NCI-H187 (cell line): ENCODE measurements at regions not wholly inside any gene's neighbourhood (a gene's known extent, or its start where the extent isn't known, plus 50 kb on each side); places are given as distances from the start of the nearest gene placed in this dataset.
"Not testable (repeated sequence)": the region's sequence is repeated elsewhere in the genome, so short reads cannot be mapped to it uniquely, and the experiment has no call there.

ENCODE experiments used
- DNase-seq, 2 experiments: peaks; one replicate each; lab custom pipeline; 2025; lab: John Stamatoyannopoulos, UW

DNA sequence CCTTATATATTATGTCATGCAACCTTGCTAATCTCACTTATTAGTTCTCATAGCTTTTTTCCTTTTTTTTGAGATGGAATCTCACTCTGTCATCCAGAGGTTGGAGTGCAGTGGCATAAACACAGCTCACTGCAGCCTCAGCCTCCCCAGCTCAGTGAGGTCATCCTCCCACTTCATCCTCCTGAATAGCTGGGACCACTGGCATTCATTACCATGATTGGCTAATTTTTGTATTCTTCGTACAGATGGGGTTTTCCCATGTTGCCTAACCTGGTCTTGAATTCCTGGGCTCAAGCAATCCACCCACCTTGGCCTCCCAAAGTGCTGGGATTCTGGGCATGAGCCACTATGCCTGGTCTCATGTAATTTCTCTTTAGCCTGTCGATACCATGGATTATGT is 89.1 kb upstream of the TRIM24 start:
- DNase-seq = no peak

DNA sequence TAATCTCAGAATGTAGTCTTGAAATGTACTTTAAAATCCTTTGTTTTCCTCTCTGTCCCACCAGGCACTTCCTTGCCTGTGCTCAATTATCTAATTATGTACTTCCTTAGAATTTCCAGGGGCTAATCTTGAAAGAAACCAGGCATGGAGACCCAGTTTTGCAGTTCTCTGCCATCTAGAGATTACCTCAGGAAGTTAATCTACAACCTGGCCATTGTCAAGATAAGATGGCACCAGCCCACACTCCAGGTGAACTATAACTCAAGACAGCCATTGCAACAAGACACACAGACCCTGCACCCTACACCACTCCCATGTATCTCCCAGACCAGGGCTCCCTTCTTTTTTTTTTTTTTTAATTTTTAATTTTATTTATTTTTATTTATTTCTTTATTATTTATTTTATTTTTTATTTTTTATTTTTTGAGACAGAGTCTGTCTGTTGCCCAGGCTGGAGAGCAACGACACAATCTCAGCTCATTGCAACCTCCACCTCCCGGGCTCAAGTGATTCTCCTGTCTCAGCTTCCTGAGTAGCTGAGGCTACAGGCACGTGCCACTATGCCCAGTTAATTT is 85.9 kb upstream of the TRIM24 start:
- no peak for DNase-seq

DNA sequence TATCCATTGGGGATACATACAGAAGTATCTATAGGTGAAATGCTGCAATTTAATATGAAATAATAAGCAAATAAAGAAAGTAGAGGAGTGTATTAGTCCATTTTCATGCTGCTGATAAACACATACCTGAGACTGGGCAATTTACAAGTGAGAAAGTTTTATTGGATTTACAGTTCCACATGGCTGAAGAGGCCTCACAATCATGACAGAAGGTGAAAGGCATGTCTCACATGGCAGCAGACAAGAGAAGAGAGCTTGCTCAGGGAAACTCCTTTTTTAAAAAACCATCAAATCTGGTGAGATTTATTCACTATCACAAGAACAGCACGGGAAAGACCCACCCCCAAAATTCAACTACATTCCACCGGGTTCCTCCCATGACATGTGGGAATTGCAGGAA is 82.8 kb upstream of the TRIM24 start:
- DNase-seq = no peak

DNA sequence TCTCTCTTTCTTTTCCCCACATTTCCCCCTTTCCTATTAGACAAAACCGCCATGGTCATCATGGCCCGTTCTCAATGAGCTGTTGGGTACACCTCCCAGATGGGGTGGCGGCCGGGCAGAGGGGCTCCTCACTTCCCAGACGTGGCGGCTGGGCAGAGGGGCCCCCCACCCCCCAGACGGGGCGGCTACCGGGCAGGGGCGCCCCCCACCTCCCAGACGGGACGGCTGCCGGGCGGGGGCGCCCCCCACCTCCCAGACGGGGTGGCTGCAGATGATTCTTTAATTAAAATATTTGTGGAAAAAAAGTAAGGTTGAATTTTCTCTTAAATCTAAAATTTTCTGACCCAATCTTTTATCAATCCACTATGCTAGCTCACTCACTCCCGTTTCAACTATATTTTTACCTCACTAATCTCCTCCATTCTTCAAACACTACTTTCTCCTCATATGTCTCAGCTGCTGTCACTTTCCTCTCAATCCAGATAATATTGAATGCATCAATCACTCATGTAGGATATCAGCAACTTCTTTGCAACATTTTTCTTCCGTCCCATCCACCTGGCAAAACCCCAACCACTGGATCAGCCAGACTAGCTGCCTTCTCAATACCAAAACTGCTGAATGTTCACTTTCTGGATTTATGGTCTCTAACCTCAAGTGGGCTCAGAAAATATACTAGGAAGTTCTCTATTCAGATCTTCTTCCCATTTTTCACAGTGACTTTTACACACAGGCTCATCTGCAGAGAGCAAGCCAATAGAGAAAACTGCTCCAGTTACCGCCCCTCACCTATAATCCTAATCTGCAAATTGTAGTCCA is 81.1 kb upstream of the TRIM24 start:
- DNase-seq = no peak

DNA sequence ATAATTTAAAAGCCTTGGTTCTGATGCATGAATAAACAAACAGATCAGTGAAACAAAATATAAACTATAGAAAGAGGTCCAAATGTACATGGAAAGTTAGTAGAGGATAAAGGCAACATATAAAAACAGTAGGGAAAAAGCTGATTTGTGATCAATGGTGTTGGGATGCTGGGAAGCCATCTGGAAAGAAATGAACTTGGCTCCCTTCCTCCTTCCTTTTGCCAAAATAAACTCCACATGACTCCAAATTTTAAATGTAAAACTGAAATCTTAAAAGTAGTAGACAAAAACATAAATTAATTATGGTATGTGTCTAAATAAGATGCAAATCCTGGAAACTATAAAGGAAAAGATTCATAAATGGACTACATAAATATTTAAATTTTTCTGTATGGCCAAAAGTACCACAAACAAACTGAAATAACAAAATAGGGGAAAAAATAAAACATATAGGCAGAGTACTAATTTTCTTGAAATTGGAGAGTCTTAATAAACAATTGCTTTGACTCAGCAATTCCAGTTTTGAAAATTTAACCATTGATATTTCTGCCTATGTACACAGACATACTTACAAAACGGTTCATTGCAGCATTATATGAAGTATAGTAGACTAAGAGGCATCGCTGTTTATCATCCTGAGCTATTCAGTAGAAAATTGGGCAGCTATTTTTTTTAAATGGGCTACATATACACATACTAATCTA is 77.0 kb upstream of the TRIM24 start:
- no peak for DNase-seq

DNA sequence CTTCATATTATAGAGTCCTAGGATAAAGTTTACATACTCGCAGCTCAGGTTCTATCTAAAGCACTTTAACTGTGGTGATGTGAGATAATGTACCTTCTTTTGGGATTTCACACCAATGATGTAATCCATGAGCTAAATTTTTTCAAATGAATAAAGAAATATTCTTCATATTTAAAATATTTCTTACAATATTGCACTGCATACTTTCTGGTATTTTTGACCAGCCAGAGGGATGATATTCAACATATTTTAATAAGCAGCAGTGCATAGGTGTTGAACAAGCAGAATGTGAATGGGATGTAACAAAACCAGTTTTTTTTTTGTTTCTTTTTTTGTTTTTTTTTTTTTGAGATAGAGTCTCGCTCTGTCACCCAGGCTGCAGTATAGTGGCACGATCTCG is 73.2 kb upstream of the TRIM24 start:
- DNase-seq = no peak

DNA sequence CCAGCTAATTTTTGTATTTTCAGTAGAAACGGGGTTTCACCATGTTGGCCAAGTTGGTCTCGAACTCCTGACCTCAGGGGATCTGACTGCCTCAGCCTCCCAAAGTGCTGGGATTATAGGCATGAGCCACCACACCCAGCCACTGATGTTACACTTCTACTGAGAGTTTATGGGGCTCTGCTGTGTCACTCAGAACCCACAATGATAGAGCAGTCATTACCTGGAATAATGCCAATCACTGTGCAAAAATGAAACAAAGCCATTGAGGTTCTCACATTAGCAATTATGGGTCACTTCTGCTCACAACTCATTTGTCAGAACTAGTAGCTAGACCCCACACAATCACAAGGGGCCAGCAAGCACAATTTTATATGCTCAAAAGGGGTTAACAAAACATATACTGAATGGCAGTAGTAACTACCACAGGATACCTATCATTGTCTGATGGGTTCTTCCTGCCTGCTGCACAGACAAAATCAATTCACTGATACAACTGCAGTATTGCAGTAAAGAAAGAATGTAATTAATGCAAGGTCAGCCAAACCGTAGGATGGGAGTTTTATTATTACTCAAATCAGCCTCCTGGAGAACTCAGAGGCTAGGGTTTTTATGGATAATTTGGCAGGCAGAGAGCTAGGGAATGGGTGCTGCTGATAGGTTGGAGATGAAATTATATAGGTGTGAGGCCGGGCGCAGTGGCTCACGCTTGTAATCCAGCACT is 72.1 kb upstream of the TRIM24 start:
- no peak for DNase-seq

DNA sequence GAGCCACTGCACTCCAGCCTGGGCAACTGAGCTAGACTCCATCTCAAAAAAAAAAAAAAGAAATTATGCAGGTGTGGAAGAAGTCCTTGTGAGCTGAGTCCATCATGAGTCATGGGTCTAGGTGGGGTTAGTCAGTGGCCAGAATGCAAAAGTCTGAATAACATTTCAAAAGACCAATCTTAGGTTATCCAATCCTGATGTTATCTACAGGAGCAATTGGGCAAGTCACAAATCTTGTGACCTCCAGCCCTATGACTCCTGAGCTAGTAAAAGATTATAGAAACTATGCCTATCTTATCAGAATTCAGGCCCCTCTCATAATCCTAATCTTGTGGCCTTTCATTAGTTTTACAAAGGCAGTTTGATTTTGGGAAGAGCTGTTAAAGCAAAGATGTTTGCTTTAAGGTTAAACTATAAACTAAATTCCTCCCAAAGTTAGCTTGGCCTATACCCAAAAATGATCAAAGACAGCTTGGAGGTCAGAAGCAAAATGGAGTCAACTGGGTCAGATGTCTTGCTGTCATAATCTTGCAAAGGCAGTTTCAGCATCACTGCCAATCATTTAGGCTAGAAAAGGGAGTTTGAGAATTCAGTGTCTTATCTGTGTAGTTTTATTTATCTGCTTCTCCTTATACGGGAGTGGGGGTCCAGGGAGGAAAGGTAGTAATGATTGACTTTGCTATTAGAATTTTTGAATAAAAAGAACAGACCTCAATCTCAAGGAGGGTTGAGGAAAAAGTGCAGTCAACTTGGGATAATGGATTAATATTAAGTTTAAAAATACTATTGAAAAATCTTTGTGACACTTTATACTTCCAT is 71.2 kb upstream of the TRIM24 start:
- DNase-seq = no peak

DNA sequence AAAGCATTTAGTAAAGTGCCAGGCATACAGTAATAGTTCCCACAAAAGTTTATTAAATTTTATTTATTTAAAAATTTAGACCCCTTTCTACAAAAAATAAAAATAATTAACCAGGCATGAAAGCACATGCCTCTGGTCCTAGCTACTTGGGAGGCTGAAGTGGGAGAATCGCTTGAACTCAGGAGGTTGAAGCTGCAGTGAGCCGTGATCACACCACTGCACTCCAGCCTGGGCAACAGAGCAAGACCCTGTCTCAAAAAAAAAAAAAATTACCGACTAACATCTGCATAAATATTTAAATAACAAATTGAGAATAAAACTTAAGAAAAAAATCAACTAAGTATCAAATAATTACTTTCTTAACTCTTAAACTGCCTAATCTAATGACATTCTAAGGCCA is 64.3 kb upstream of the TRIM24 start:
- no peak for DNase-seq

DNA sequence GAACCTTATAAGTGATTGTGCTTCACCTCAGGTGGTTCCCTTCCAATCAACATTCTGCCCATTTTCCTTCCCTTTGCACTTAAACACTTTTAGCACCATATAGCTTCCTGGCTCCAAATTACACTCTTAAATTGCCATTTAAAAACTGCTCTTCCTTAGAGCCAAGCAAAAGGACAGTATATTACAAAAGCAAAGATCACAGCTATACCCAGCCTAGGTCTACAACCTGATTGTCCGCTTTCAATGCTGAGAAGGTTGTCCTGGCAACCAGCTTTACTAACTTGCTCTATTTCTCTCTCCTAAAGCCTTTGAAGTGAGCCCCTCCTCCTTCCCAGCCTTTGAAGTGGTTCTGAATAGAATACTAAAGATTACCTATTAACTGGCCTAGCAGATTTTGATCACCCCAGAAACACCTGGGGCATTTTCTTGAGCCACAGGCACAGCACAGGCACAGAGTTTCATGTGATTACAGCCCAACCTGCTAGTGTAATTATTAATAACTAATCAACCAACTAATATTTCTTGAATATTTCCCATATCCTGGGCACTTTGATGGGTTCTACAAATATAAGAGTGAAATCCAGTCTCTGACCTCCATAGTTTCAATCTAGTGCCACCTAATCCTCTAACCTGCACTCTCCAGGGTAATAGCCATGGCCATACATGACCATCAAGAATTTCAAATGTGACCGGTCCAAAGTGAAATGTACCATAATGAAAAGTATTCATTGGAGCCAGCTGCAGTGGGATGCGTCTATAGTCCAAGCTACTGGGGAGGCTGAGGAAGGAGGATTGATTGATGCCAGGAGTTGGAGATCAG is 63.6 kb upstream of the TRIM24 start:
- no peak for DNase-seq

DNA sequence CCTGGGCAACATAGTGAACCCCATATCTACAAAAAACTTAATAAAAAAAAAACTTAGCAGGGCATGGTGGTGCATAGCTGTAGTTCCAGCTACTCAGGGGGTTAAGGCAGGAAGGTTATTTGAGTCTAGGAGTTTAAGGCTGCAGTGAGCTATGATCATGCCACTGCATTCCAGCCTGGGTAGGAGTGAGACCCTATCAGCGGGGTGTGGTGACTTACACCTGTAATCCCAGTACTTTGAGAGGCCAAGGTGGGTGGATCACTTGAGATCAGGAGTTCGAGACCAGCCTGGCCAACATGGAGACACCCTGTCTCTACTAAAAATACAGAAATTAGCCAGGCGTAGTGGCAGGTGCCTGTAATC is 63.0 kb upstream of the TRIM24 start:
- DNase-seq = not testable (repeated sequence)

DNA sequence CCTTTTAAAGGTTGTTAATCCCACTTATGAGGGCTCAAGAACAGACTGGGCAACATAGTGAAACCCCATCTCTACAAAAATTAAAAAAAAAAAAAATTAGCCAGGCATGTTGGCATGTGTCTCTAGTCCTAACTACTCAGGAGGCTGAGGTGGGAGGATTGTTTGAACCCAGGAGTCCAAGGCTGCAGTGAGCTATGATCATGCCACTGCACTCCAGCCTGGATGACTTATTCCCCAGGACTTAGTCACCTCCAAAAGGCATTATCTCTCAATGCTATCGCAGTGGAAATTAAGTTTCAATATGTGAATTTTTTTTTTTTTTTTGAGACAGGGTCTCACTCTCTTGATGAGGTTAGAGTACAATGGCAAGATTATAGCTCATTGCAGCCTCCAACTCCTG is 61.2 kb upstream of the TRIM24 start:
- DNase-seq = no peak

DNA sequence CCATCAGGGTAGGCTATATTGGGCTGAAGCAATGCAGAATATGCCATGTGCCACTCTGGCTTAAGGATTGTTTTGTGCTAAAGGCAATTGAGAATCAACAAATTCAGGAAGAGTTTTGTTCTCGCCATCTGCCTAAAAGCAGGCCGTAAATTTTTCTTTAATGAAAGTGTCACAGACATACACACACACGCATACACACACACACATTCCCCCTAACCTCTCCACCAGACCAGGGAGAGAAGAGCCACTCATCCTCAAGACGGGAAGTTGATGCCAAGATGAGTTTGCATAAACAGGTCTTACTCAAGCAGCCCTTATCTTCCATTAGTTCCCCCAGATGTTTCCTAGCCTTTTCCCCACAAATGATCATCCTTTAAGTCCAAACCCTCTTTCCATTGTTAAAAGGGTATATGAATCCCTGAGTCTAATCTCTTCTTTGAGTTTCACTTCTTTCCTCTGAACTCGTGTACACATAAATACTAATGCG is 59.6 kb upstream of the TRIM24 start:
- no peak for DNase-seq

DNA sequence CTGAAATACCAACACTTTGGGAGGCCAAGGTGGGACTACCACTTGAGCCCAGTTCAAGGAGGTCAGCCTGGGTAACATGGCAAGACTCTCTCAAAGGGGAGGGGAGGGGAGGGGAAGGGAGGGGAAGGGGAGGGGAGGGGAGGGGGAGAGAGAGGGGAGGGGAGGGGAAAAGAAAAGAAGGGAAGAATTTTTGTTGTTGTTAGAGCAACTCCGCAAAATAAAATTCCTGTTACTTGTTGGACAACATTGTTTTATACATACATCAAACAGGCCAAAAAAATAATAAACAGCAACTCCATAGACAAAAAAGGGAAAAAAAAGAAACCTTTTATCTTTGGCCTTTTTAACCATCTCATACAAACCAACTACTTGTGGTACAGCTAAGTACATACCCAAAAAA is 57.3 kb upstream of the TRIM24 start:
- no peak for DNase-seq

DNA sequence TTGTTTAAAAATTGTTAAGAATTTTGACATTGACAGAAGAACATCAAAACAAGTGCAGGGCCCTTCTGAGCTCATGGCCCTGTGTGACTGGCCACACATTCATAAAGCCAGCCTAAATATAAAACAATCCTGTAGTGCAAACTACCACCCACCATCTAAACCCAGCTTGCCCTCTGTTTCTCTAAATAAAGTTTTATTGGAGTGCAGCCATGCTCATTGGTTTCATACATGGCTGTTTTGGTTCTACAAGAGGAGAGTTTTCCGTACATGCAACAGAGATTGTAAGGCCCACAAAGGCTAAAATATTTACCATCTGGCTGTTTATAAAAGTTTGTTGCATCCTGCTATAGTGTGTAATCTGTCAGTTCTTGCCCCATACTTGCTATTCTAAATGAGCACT is 54.6 kb upstream of the TRIM24 start:
- DNase-seq = no peak

DNA sequence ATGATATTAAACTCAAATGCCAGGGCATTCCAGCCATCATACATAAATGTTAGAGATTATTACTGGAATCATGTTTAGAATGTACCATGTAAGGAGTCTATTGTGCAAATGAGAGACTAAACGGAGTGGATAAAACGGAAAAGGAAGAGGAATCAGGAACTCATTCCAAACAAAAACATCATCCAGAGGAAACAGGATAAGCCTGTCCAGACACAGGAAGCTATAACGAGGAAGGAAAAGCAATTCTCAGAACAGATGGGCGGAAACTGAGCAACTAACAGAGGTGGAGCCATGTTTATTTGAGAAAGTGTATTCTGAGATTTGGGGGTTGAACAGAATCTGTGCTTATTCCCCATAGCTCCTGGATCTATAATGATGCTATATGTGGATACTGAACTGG is 52.3 kb upstream of the TRIM24 start:
- no peak for DNase-seq
